NOMO-1 (cell line): ENCODE measurements at regions not wholly inside any gene's neighbourhood (a gene's known extent, or its start where the extent isn't known, plus 50 kb on each side); places are given as distances from the start of the nearest gene placed in this dataset.
"Not testable (repeated sequence)": the region's sequence is repeated elsewhere in the genome, so short reads cannot be mapped to it uniquely, and the experiment has no call there.

Experiments used
- DNase-seq, 2 experiments: peaks; one replicate each; lab custom pipeline; 2025; ENCODE audit not compliant: unreplicated experiment in 2 of 2; lab: John Stamatoyannopoulos, UW

DNA sequence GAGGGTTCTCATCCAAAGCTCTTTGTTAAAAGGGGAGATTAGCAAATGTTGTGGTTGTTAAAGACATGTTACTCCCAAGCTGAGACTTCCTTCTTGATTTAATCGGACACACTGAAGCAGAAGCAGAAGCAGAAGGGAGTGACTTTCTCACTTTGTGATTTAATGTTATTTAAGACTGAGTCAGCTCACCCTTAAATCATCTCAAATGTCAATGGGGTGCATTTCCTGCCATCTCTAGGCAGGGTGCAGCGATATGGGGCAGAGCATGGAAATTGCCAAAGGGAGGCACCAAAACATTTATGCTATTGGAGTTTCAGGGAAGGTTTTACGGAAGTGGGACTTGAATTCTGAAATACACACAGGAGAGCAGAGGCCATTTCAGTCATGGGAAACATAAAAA, 283.6 kb downstream of the ABCC12 start:
- DNase-seq = no peak

DNA sequence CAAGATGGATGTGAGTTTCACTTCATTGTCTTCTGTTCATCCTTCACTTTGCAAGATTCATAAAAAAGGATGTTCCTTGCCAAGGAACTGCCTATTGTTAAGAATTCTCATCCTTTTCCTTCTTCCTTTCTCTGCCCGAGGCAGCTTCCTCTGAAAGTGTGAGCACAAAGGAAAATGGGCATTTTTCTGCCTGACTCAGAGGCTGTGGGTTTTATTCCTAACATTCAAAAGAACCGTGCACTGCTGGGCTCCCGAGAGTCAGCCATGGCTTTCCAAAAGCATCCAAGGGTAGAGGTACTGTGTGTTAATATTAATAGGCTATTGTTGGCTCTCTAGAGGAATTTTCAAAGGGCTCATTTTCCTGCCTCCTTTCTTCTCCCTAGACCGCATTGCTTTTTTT, 289.4 kb downstream of the ABCC12 start:
- no peak for DNase-seq

DNA sequence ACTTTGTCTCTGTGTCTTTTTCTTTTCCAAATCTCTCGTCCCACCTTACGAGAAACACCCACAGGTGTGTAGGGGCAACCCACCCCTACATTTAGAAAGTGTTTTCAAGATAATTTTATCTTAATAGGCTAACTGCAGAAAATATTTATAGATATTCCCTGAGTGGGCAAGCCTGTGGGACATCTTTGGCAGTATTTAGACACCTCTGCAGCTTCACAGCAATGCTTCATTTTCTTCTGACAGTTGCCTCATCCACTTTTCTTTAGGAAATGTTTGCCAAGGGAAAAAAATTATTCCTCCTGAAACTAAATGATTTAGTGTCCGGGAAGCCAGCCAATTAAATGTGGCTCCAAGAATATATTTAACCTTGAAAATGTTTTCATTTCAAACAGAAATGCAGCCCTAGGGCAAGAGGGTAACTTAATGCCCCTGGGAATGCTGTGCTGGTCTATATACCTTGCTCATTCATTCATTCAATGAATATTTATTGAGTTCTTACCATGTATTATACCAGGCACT, 290.4 kb downstream of the ABCC12 start:
- DNase-seq = no peak

DNA sequence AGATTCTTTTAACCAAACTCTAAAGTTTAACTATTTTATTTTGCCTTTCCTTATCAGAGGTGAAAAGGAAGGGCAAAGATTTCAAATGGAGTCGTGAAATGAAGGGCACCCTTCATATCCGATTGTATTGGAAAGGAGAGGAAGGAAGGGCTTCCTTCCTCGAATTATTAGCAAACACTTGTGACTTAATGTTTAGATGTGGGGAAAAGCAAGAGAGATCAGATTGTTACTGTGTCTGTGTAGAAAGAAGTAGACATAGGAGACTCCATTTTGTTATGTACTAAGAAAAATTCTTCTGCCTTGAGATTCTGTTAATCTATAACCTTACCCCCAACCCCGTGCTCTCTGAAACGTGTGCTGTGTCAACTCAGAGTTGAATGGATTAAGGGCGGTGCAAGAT, 291.5 kb downstream of the ABCC12 start:
- DNase-seq = not testable (repeated sequence)

DNA sequence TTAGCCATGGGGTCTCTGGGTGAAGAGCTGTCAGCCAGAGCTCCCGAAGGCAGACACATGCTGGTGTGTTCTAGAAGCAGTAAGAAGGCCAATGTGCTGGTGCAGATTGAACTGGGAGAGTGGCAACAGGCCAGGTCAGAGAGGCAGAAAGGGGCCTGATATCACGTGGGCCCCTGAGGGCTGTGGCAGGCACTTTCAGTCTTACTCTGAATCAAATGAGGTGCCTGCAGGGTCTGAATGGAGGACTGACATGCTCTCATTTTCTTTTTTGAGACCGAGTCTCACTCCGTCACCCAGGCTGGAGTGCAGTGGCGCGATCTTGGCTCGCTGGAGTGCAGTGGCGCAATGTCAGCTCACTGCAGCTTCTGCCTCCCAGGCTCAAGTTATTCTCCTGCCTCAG, 293.8 kb downstream of the ABCC12 start:
- DNase-seq = no peak

DNA sequence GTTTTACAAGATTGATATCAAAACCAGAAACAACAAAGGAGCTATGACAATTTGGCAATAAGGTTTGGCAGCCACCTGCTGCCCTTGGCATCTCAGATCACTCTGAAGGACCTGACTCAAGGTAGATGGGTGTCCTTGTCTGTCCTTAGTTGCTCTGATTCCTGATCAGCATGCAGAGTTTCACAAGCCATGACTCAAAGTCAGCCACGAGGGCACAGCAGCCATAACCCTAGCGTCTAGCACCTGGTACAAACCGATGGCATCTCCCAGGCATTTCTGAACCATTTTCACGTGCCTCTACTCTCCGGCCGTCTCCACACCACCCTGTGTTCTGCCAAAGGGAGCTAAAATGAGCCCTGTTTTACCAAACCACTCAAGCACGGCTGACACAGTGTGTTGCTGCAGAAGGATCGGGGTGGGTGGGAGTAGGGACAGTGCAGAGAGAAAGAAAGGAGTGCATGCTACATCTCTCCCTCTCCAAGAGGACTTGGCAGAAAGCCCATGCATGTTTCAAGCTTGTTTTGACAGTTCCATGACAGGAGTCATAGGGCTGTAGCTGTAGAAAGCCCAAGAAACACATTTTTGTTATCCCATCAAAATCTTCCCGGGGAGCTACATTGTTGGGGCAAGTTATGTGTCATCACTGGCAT, 297.3 kb downstream of the ABCC12 start:
- DNase-seq = no peak

DNA sequence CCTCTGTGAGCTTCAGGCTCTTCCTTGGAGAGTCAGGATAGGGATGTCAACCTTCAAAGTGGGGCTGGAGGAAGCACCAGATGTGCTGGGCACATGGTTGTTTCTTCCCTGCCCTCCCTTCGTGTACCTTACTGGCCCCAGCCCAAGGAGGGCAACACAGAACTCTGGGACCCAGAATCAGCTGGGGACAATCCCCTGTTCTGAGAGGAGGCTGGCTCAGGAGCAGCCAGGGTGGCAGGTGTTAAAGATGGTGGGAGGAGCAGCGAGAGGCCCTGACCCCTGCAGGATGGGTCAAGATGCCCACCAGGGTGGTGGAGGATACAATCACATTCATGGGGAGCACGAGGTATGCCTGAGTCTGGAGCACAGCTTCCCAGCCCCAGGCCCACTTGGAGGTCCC, 300.4 kb downstream of the ABCC12 start:
- DNase-seq = no peak

DNA sequence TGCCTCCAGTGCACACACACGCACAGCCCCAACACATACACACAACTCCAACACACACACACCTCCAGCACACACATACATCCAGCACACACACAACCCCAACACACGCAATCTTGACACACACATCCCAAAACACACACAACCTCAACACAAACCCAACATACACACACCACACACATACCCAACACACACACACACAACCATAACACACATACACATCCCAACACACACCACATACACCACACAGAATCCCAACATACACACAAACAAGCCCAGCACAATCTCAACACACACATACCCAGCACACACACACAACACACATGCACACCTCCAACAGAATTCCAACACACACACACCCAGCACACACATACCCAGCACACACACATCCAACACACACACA, 301.1 kb downstream of the ABCC12 start:
- DNase-seq = no peak

DNA sequence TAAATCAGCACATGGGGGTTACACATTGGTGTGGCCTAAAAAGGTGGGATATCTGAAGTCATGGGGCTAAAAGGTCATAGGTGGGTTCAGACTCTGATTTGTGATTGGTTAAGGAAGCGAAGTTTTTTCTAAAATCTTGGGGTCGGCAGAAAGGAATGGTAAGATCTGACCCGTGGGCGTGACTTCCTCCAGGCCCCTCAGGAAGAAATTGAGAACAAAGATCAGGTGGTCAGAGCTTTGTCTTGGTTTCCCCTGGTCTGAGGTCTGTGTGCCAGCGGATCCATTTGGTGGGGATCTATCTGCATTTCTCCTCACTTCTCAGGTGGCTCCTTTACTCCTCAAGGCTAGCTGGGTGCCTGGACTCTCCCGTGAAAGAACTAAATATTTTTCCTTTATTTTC, 302.8 kb downstream of the ABCC12 start:
- DNase-seq = no peak

DNA sequence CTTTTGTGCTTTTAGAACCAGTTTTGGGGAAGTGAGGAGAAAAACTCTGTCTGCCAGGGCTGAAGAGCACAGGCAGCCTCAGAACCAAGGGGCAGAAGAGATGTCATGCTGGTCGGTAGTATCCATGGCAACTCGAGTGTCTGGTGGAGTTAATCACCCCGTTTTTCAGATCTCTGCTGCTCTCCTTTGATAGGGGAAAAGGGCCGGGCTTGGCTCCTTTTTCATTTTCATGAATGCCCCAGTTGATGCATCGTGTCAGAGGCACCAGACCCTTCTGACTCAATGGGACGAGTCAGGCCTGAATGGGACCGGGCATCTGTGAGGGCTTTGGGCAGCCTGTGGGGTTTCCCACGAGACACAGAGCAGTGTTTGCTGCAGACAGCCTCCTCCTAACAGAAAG, 304.6 kb downstream of the ABCC12 start:
- DNase-seq = no peak

DNA sequence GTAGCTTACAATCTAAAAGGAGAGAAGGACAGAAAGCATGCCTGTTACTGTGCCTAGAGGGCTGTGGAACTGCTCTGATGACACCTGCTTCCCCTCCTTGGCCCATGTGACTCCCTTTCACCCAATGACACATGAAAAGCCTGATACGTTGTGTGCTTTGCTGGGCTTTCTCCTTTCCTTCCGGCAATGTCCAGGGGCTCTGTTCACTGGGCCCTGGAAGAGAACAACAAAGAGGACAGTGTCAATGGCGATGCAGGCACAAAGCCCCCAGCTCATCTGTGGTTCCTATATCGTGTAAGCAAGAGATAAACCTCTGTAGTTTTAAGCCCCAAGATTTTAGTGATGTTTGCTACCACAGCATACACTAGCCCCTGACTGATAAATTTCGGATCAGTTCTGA, 306.1 kb downstream of the ABCC12 start:
- DNase-seq = no peak

DNA sequence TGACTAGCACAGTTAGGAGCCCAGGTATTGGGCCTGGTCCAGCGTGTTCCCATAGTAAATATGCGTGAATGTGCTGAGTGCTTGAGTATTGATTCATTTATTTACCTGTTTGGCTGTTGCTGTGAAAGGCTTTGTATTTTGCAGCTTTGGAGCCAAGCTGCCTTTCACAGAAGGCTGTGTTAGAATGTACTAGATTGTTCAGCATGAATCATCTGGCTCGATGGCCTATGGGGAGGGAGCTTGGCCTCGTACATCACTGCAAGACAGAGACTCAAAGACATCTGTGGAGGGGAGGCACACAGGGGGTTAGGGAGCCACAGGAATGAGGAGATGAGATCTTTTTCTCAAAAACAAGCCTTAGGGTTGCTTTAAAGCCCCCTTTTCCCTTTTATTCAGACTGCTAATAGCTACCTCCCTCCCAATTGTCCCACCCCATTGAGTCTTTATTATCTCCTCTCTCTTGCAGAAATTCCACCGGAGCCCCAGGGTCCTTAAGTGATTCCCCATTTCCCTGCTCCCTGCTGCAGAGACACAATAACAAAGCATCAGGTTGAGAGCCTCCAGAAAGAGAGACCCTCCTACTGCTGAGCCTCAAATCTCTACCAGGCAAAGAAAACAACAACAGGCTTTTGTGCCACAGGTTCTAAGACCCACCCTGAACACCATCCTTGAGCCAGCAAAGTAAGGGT, 307.2 kb downstream of the ABCC12 start:
- no peak for DNase-seq

DNA sequence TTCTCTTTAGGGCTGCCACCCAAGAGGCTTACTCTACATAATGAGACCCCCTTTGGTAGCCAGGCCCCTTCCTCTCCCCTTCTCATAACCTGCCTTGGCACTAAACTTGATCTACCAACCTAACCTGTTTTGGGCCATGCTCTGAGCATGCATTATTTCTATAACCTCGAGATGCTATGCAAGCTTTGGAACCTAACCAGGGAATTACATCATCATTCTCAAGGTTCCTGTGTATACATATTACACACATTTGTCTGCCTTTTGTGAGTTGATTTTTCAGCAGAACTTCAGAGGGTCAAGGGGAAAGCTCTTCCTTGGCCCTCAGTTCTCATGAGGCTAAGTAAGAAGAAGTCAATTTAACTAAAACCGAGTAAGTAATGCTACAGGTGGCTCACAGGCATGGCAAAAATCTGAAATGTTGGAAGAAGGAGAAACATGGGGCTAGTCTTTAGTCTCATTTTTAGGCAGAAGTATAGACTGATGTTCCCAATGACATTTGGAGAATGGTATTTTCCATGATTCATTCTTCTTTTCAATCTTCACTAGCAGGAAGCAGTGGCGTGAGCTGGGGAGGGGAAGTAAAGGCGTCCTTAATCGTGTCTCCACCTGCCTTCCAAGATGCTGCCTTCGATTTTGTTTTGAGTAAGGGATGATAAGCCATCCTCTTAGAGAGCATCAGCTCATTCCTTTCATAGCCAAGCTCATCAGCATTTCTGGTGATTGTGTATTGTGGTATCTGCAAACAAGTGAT, 308.4 kb downstream of the ABCC12 start:
- no peak for DNase-seq

DNA sequence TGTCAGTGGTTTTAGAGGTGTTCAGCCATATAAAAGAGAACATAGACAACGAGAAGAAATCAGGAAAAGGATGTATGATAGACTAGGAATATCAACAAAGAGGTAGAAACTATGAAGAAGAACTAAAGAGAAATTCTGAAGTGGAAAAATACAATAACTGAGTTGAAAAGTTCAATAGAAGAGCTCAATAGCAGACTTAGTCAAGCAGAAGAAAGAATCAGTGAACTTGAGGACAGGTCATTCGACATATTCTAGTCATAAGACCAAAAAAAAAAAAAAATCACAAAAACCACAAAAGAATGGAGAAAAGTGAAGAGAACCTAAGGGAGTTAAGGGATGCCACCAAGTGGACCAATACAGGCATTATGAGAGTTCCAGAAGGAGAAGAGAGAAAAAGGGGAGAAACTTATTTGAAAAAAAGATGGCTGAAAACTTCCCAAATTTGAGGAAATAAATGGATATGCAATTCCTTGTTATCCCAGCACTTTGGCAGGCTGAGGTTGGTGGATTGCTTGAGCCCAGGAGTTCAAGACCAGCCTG, 321.2 kb downstream of the ABCC12 start:
- no peak for DNase-seq

DNA sequence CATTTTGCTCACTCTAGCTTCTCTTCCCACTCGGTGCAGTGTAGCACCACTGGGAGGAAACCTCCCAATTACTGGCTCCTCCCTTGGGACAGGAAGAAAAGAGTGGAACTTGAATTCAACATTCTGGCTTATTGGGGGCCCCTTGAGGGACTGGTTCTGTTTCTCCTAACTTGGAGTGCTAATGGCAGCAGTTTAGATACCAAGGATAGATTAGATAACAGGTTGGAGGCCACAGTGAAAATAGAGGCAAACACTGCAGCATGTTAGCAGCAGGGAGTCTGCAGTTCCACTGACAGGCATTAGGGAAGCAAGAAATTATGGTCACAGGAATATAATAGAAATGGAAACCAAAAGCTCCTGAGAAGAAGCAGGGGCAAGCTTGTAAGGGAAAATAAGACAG, 322.0 kb downstream of the ABCC12 start:
- no peak for DNase-seq

DNA sequence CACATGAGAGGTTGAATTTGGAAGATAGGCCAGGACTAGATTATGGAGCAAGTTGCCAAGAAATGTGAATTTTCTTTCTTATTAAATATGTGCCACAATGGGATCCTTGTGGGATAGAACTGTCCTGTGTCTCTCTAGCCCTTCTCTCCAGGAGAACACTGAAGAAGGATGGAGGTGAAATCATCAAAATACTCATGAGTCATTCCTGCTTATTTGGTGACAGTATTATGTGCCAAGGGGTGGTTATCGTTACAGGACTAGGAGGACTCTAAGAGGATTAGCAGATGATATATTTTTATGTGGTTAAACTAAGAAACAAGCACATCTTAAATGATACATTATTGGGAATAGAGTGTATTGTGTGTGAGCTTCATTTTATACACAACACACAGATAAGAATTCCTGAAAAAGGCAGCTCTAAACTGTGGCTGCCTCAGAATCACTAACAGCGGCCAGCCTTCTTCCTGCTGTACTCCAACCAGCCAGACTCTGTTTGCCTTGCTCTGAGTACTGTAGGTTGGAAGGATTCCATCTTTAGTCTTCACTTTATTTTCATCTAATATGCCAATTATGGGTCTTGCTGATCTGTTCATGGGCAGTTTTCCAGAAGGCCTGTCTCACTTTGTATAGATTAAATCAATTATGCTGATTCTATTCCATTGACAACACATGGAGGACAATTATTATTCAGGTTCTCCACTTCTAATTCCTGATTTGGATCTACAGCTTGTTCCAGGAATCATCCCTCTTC, 325.8 kb downstream of the ABCC12 start:
- no peak for DNase-seq

DNA sequence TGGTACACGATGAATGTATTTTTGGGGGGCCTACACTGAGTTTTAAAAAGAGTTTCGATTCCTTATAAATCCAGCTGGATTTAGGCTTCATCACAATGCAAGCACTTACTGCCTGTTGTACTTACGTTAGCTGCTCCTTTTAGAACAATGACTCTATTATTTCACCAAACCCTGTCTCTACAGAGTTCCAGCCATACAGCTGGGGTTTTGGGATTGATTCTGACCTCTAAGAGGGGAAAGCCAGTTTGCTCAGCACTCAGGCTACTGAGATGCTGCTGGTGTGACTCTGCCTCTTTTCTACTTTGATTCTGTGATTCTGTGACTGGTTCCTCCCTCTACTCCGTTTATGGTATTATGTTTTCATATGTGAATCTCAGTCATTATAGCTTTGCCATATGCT, 329.7 kb downstream of the ABCC12 start:
- no peak for DNase-seq

DNA sequence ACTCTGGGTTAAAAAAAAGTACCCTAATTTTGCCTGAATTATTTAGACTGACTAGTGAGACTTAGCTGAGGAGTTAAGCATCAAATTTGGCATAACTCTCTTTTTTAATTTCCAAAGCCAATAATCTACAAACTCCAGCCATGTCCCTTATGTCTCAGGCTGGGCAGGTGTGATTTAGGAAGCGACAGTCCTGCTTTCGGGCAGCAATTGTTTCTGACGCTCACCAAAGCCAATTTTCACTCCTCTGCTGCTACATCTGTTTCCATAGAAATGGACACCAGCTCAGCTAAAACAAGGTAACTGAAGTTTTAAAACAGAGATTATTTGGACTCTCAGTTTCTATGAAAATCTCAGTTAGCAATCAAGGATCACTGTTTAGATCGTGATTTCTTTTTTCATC, 338.7 kb downstream of the ABCC12 start:
- DNase-seq = no peak

DNA sequence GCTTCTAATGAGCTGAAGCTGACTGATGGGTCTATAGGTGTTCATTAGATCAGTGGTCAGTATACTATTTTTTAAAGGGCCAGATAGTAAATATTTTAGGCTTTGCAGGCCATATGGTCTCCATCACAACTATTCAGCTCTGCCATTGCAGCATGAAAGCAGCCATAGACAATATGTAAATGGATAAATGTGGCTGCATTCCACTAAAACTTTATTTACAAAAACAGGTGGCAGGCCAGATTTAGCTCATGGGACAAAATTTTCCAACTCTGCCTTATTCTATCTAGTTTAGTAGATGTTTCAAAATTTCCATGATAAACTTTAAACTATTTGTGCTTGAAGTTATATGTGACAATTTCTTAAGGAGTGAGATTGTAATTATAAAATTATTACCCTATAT, 339.3 kb downstream of the ABCC12 start:
- DNase-seq = no peak

DNA sequence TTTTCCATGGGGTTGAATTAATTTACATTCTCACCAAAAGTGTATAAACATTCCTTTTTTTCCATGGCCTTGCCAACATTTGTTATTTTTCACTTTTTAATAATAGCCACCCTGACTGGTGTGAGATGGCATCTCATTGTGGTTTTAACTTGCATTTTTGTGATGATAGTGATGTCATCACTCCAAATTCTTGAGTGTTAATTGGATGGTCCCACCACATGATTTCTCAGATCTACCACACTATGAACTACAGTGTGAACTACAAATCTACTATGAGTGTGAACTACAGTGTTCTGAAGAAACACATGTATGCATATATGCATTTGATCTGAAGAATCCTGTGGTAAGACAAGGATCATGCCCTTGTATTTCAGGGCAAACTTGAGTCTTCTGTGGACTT, 340.1 kb downstream of the ABCC12 start:
- DNase-seq = no peak

DNA sequence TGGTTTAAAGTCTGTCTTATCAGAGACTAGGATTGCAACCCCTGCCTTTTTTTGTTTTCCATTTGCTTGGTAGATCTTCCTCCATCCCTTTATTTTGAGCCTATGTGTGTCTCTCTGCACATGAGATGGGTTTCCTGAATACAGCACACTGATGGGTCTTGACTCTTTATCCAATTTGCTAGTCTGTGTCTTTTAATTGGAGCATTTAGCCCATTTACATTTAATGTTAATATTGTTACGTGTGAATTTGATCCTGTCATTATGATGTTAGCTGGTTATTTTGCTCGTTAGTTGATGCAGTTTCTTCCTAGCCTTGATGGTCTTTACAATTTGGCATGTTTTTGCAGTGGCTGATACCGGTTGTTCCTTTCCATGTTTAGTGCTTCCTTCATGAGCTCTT, 344.0 kb downstream of the ABCC12 start:
- not testable (repeated sequence) for DNase-seq
